Endothelial cell of umbilical vein (primary cell): ENCODE measurements at regions not wholly inside any gene's neighbourhood (a gene's known extent, or its start where the extent isn't known, plus 50 kb on each side); places are given as distances from the start of the nearest gene placed in this dataset.

Source experiments
- CTCF ChIP-seq, 2 donors: IDR thresholded peaks; 1 replicate in 1 of 2; 2 replicates in 1 of 2; pipeline ENCODE4 v1.5.1; 2011; ENCODE audit warnings: low read length in 2 of 2, mild to moderate bottlenecking in 2 of 2, moderate library complexity in 2 of 2, control low read depth in 1 of 2, inconsistent platforms in 1 of 2, low read depth in 1 of 2; ENCODE audit not compliant: insufficient read depth in 1 of 2; ENCODE audit errors: extremely low read depth in 1 of 2
- EZH2 ChIP-seq: IDR thresholded peaks from 2 replicates; pipeline ENCODE4 v1.6.1; 2012; ENCODE audit warnings: borderline replicate concordance, low read depth, mild to moderate bottlenecking, moderate library complexity, low read length, inconsistent platforms; ENCODE audit not compliant: severe bottlenecking
- FOS ChIP-seq: IDR thresholded peaks from 2 replicates; pipeline ENCODE4 v1.6.1; 2011; ENCODE audit warnings: mild to moderate bottlenecking, low read length, moderate library complexity, borderline replicate concordance; ENCODE audit not compliant: insufficient read depth
- JUN ChIP-seq: IDR thresholded peaks from 2 replicates; pipeline ENCODE4 v1.6.1; 2011; ENCODE audit warnings: borderline replicate concordance, low read depth; ENCODE audit not compliant: insufficient read length, insufficient read depth
- MYC ChIP-seq: IDR thresholded peaks from one replicate; pipeline ENCODE4 v1.6.1; 2011; ENCODE audit warnings: mild to moderate bottlenecking, low read depth, low read length
- POLR2A ChIP-seq: IDR thresholded peaks from 2 replicates; pipeline ENCODE4 v1.6.1; 2012; ENCODE audit warnings: low read depth, mild to moderate bottlenecking, control low read depth, low read length
- POLR2AphosphoS5 ChIP-seq: IDR thresholded peaks from 2 replicates; pipeline ENCODE4 v1.6.1; 2012; ENCODE audit warnings: low read depth, mild to moderate bottlenecking, control low read depth, low read length, moderate library complexity; ENCODE audit not compliant: insufficient read depth
- TF ChIP-seq, protein P1 (sequence below): IDR thresholded peaks from 2 replicates; pipeline ENCODE4 v1.6.1; 2011; ENCODE audit not compliant: insufficient read depth, insufficient read length

DNA sequence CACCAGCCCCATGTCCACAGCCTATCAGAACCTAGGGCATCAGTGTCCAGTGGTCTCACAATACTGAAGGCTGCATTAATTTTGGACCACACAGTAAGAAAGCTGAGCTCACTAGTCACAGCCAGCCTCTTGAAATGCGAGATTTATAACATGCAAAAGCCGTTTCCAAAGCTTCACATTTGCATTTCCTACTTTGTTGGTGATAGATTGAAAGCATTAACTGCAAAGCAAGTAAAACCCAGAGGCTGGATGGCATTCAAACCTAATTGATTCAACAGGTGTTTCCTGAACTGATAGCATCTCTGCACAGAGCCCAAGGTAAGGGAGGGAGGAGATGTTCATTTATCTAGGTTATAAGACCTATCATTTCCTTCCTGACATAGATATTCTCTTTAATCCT, 410.1 kb downstream of the OMA1 start:
- no peak for TF ChIP-seq CTCF (IDR thresholded peaks at IDR 0.05; ENCODE audit: extremely low read depth in 1 of 2, insufficient read depth in 1 of 2, low read depth in 1 of 2, low read length in 2 of 2)
- TF ChIP-seq POLR2A: no peak
- TF ChIP-seq JUN: no peak
- TF ChIP-seq, protein P1, sequence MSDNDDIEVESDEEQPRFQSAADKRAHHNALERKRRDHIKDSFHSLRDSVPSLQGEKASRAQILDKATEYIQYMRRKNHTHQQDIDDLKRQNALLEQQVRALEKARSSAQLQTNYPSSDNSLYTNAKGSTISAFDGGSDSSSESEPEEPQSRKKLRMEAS: no peak
- TF ChIP-seq POLR2AphosphoS5: no peak
- no peak for TF ChIP-seq FOS
- no peak for TF ChIP-seq EZH2
- no peak for TF ChIP-seq MYC
